T-helper 22 cell (primary cell): ENCODE measurements at regions not wholly inside any gene's neighbourhood (a gene's known extent, or its start where the extent isn't known, plus 50 kb on each side); places are given as distances from the start of the nearest gene placed in this dataset.

Experiments used
- DNase-seq: peaks from one replicate; pipeline ENCODE4 v3.0.0-alpha.2; 2020; ENCODE audit warnings: low read depth

GRCh38 chr5:19369048-19369447, 619.0 kb downstream of the CDH18 start:
- no peak for DNase-seq

DNA sequence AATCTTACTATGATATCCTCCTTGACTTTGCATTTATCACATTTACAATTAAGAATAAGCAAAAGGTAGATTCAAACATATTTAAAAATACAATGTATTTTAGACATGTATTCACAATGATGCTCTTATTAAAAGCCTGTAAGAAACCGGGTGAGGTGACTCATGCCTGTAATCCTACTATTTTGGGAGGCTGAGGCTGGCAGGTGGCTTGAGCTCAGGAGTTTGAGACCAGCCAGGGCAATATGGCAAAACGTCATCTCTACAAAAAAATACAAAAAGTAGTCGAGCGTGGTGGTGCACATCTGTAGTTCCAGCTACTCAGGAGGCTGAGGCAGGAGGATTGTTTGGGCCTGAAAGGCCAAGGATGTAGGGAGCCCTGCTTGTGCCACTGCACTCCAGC, 618.4 kb downstream of the CDH18 start:
- no peak for DNase-seq

- no peak for DNase-seq
Observed at GRCh38 chr5:19370655-19371386, 617.2 kb downstream of the CDH18 start.

GRCh38 chr5:19388391-19388790, 599.6 kb downstream of the CDH18 start:
- no peak for DNase-seq

DNA sequence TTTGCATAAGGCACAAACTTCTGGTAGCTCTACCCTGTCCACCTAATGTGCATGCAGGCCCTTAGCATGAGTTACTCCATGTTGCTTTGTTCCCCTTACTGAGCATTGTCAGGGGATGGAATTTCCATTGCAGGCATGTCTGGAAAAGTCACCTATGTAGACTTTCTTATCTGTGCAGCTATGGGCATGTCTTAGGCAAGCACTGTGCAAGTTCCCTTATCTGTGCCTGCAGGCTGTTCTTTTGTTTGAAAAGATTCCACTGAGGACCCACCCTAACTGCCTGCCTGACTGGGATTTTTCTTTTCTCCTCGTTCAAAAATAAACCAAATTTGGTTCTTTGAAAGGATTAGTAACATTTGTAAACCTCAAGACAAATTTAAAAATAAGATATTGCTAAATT, 587.0 kb downstream of the CDH18 start:
- DNase-seq: no peak

DNA sequence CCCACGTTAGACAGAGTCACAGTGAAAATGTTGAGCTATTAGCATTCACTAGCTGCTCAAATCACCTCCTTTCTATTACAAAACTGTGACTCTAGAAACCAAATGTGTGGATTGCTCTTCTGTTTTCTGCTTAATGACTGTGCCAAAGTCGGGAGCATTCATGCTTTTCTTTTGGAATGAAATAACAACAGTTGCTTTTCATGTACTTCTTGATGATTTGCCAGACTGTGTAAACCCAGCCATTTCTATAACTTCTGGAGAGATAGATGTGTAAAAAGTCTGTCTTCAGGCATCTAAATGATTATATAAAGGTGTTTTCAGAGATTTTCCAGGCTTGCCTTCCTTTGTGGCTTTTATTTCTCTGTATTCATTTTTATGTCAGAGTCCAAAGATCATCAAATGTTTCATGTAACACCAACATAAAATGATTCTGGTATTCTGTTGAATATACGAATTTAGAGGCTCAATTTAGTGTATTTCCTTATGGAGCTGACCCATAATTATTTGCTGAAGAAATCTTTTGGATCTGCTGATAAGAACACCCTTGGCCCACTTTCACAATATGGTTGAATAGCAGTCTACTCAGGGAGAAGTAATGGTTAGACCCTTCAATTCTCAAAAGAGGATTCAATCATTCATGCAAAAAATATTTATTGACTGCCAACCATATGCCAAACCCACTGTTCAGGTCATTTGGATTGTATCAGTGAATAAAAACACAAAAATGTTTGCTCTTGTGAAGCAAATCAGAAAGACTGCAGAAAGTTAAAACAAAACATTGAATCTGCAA, 581.2 kb downstream of the CDH18 start:
- DNase-seq: no peak

- DNase-seq: no peak
Observed at GRCh38 chr5:19408149-19408548, 579.9 kb downstream of the CDH18 start.

DNA sequence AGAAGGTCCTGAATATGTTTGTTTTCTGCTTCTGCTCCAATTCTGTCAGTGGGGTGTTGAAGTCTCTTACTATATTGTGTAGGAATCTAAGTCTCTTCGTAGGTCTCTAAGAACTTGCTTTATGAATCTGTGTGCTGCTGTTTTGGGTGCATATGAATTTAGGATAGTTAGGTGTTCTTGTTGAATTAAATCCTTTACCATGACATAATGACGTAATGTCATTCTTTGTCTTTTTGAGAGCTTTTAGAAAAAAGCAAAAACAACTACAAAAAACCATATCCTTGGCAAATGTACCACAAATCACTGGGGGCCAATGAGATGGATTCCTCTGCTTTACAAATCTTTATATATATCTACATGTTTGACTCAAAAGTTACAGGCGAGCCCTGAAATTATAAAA, 576.1 kb downstream of the CDH18 start:
- DNase-seq: no peak
